GM12872 (cell line): ENCODE measurements at regions not wholly inside any gene's neighbourhood (a gene's known extent, or its start where the extent isn't known, plus 50 kb on each side); places are given as distances from the start of the nearest gene placed in this dataset.

Experiments
- TF ChIP-seq, protein P1 (sequence below): IDR thresholded peaks from 3 replicates; pipeline ENCODE4 v1.5.1; 2011; ENCODE audit warnings: low read depth, mild to moderate bottlenecking, low read length, moderate library complexity; ENCODE audit not compliant: insufficient read depth

DNA sequence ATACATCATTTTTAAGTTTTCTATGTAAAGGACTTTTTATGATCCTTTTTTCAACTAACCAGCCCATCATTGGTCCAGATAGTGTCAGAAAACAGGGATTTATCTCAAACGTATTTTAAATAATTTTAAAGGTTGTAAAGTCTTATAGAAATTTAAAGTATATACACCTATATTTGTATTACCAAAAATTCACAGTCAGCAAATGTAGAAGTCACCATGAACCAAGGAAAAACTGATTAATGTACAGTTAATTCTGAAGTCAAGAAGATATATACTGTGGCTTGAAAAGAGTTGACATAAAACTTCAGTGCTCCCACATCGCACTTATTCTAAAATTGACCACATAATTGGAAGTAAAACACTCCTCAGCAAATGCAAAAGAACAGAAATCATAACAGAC, 52.4 kb upstream of the MAP2 start:
- TF ChIP-seq, protein P1, sequence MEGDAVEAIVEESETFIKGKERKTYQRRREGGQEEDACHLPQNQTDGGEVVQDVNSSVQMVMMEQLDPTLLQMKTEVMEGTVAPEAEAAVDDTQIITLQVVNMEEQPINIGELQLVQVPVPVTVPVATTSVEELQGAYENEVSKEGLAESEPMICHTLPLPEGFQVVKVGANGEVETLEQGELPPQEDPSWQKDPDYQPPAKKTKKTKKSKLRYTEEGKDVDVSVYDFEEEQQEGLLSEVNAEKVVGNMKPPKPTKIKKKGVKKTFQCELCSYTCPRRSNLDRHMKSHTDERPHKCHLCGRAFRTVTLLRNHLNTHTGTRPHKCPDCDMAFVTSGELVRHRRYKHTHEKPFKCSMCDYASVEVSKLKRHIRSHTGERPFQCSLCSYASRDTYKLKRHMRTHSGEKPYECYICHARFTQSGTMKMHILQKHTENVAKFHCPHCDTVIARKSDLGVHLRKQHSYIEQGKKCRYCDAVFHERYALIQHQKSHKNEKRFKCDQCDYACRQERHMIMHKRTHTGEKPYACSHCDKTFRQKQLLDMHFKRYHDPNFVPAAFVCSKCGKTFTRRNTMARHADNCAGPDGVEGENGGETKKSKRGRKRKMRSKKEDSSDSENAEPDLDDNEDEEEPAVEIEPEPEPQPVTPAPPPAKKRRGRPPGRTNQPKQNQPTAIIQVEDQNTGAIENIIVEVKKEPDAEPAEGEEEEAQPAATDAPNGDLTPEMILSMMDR: no peak
